K562 (cell line): ENCODE measurements at regions not wholly inside any gene's neighbourhood (a gene's known extent, or its start where the extent isn't known, plus 50 kb on each side); places are given as distances from the start of the nearest gene placed in this dataset.

Experiments used
- ATAC-seq: fragments of 200-7000 bp; cut with Tn5 transposase; 3 replicates; pipeline ENCODE4 v1.9.1; 2020; ENCODE audit warnings: moderate library complexity
- BruUV-seq: library from RNA; stranded (reverse); fragments of 400-500 nt; replicated peaks from 2 replicates; lab custom pipeline; 2021; lab: Mats Ljungman, UMichigan
- CTCF ChIA-PET: fragments of 300-600 bp; formaldehyde crosslinking; extraction: SDS; loops from one replicate; lab custom pipeline; 2021; ENCODE audit warnings: low intra/inter-chr PET ratio; lab: Yijun Ruan, JAX
- POLR2A ChIA-PET: fragments of 300-600, 350-650 bp; sonication (Branson Sonifier 250); formaldehyde crosslinking; extraction: SDS; loops from one replicate; lab custom pipeline; 2021; ENCODE audit warnings: antibody characterized with exemption, inconsistent platforms; lab: Yijun Ruan, JAX
- DNase-seq, 4 experiments: peaks; one replicate each; pipeline versions ENCODE4 v3.0.0 to v3.0.0-alpha.2; 2011 to 2018; ENCODE audit warnings: low spot score in 3 of 4, mixed read lengths in 3 of 4; ENCODE audit errors: extremely low read depth in 1 of 4
- FAIRE-seq: peaks from 2 replicates; lab custom pipeline; 2011; peaks lifted over from hg19 to GRCh38; lab: Jason Lieb, UNC
- H2AFZ ChIP-seq: 2 replicates; pipeline ENCODE4 v1.6.0; 2011; ENCODE audit warnings: low read depth, low read length, control low read depth, inconsistent platforms
- H3K27ac ChIP-seq: fragments of 200-600 bp; 3 replicates; pipeline ENCODE4 v1.8.0; 2011; ENCODE audit warnings: low read depth, mild to moderate bottlenecking, control low read depth, inconsistent platforms, low read length, moderate library complexity, mixed read lengths; ENCODE audit errors: extremely low read depth
- H3K27me3 ChIP-seq, 2 experiments: fragments of 300-600 bp in 1 of 2; 2 replicates in 1 of 2; 3 replicates in 1 of 2; pipeline versions ENCODE4 v1.6.0 to v1.8.0; 2011; ENCODE audit warnings: inconsistent platforms in 2 of 2, low read length in 2 of 2, mild to moderate bottlenecking in 1 of 2, mixed read lengths in 1 of 2, moderate library complexity in 1 of 2; ENCODE audit not compliant: control insufficient read depth in 2 of 2, insufficient read depth in 2 of 2
- H3K36me3 ChIP-seq: fragments of 300-600 bp; 3 replicates; pipeline ENCODE4 v1.8.0; 2011; ENCODE audit warnings: mild to moderate bottlenecking, low read length, inconsistent platforms; ENCODE audit not compliant: control insufficient read depth, insufficient read depth
- H3K4me1 ChIP-seq, 2 experiments: fragments of 200-600 bp in 1 of 2; replicated peaks in 1 of 2; 2 replicates in 1 of 2; 3 replicates in 1 of 2; pipeline versions ENCODE4 v1.5.1 to v1.8.0; 2011; ENCODE audit warnings: inconsistent platforms in 2 of 2, low read length in 2 of 2, mild to moderate bottlenecking in 1 of 2, mixed read lengths in 1 of 2, moderate library complexity in 1 of 2; ENCODE audit not compliant: control insufficient read depth in 2 of 2, insufficient read depth in 2 of 2
- H3K4me2 ChIP-seq: 2 replicates; pipeline ENCODE4 v1.6.1; 2011; ENCODE audit warnings: low read length, control low read depth, inconsistent platforms, mixed read lengths; ENCODE audit not compliant: insufficient read depth
- H3K4me3 ChIP-seq: fragments of 200-600 bp; sonication (generic), shearing (Covaris generic); 2 replicates; pipeline ENCODE4 v1.5.1; 2016; ENCODE audit warnings: control low read depth, inconsistent platforms
- H3K79me2 ChIP-seq: fragments of 200-600 bp; 3 replicates; pipeline ENCODE4 v1.8.0; 2011; ENCODE audit warnings: low read length, inconsistent platforms; ENCODE audit not compliant: control insufficient read depth, insufficient read depth
- H3K9ac ChIP-seq, 2 experiments: 2 replicates each; pipeline versions ENCODE4 v1.6.0 to v1.6.1; 2011; ENCODE audit warnings: low read depth in 2 of 2, low read length in 2 of 2, control low read depth in 1 of 2, inconsistent platforms in 1 of 2, mild to moderate bottlenecking in 1 of 2, mixed read lengths in 1 of 2; ENCODE audit not compliant: insufficient read depth in 1 of 2
- H3K9me1 ChIP-seq: one replicate; pipeline ENCODE4 v1.6.0; 2011; ENCODE audit warnings: inconsistent platforms, mild to moderate bottlenecking, low read length, moderate library complexity; ENCODE audit not compliant: control insufficient read depth, insufficient read depth
- H3K9me3 ChIP-seq: replicated peaks from 2 replicates; pipeline ENCODE4 v1.5.1; 2011; ENCODE audit warnings: low read depth, low read length, inconsistent platforms; ENCODE audit not compliant: control insufficient read depth, insufficient read depth
- H4K20me1 ChIP-seq: replicated peaks from 2 replicates; pipeline ENCODE4 v1.6.1; 2011; ENCODE audit warnings: low read length, inconsistent platforms, mixed read lengths; ENCODE audit not compliant: control insufficient read depth, insufficient read depth
- POU5F1 ChIP-seq: fragments of 150-350 bp; IDR thresholded peaks from 2 replicates; pipeline ENCODE4 v1.6.1; 2014; ENCODE audit warnings: borderline replicate concordance, low read length, low read depth, mild to moderate bottlenecking; ENCODE audit not compliant: partially characterized antibody
- TAF7 ChIP-seq: fragments of 450-650 bp; IDR thresholded peaks from 2 replicates; pipeline ENCODE4 v1.6.1; 2016; ENCODE audit warnings: missing genetic modification characterization, missing compliant biosample characterization
- WGBS: fragments of 100-300 bp; shearing (Covaris generic); methylation state at CpG from one replicate; pipeline ENCODE4 v1.1.6; 2016; ENCODE audit warnings: low coverage, mixed read lengths; ENCODE audit not compliant: insufficient coverage; ENCODE audit errors: missing lambda C conversion rate; 5-methylcytosine and 5-hydroxymethylcytosine counted together
- in situ Hi-C: fragments of 300-500 bp; cut with MboI; formaldehyde crosslinking; loops from 4 replicates; pipeline ENCODE4 v1.15.0; 2018; ENCODE audit warnings: inconsistent platforms, mixed read lengths
- intact Hi-C: fragments of 100-400 bp; cut with micrococcal nuclease; formaldehyde crosslinking; loops from 2 replicates; pipeline ENCODE4 v1.14.2; 2022
- TF ChIP-seq, protein P1 (sequence below): fragments of 450-650 bp; IDR thresholded peaks from 2 replicates; pipeline ENCODE4 v1.6.1; 2016; ENCODE audit warnings: low read depth

DNA sequence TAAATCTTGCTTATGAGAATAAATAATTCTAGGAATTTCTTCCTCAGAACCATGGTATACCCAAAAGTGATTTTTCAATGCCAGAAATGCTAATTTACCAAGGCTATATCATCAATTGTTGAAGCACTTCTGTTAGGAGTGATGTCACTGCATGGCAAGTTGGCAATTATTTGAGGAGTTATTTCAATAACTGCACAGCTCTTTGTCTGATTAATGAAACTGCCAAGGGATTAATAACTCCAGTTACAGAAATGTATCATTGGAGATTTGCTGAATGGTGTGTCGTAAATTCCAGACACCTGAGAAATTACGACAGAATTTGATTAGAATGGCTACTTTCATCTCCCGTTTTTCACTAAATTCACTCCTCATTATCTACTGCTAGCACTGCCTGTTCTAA is 182.6 kb upstream of the TYRP1 start:
- no TSS peak for BruUV-seq
- Histone ChIP-seq H3K36me3 (no peaks in the 10 kb centered on the region), H3K9me1 (no peaks in the 10 kb centered on the region), H4K20me1 (no peaks in the 10 kb centered on the region), H3K79me2 (no peaks in the 10 kb centered on the region), H3K4me1 (no peaks in the 10 kb centered on the region), H3K4me2 (no peak overlapping the region), H2AFZ (no peak overlapping the region), H3K27me3 (no peaks in the 10 kb centered on the region), H3K4me3 (no peak overlapping the region), H3K9me3 (no peaks in the 10 kb centered on the region), H3K9ac (no peak overlapping the region), H3K27ac (no peak overlapping the region)
- ChIA-PET CTCF (no interaction called here), POLR2A (no interaction called here)
- TF ChIP-seq POU5F1 (no peak), TAF7 (no peak)
- TF ChIP-seq, protein P1, sequence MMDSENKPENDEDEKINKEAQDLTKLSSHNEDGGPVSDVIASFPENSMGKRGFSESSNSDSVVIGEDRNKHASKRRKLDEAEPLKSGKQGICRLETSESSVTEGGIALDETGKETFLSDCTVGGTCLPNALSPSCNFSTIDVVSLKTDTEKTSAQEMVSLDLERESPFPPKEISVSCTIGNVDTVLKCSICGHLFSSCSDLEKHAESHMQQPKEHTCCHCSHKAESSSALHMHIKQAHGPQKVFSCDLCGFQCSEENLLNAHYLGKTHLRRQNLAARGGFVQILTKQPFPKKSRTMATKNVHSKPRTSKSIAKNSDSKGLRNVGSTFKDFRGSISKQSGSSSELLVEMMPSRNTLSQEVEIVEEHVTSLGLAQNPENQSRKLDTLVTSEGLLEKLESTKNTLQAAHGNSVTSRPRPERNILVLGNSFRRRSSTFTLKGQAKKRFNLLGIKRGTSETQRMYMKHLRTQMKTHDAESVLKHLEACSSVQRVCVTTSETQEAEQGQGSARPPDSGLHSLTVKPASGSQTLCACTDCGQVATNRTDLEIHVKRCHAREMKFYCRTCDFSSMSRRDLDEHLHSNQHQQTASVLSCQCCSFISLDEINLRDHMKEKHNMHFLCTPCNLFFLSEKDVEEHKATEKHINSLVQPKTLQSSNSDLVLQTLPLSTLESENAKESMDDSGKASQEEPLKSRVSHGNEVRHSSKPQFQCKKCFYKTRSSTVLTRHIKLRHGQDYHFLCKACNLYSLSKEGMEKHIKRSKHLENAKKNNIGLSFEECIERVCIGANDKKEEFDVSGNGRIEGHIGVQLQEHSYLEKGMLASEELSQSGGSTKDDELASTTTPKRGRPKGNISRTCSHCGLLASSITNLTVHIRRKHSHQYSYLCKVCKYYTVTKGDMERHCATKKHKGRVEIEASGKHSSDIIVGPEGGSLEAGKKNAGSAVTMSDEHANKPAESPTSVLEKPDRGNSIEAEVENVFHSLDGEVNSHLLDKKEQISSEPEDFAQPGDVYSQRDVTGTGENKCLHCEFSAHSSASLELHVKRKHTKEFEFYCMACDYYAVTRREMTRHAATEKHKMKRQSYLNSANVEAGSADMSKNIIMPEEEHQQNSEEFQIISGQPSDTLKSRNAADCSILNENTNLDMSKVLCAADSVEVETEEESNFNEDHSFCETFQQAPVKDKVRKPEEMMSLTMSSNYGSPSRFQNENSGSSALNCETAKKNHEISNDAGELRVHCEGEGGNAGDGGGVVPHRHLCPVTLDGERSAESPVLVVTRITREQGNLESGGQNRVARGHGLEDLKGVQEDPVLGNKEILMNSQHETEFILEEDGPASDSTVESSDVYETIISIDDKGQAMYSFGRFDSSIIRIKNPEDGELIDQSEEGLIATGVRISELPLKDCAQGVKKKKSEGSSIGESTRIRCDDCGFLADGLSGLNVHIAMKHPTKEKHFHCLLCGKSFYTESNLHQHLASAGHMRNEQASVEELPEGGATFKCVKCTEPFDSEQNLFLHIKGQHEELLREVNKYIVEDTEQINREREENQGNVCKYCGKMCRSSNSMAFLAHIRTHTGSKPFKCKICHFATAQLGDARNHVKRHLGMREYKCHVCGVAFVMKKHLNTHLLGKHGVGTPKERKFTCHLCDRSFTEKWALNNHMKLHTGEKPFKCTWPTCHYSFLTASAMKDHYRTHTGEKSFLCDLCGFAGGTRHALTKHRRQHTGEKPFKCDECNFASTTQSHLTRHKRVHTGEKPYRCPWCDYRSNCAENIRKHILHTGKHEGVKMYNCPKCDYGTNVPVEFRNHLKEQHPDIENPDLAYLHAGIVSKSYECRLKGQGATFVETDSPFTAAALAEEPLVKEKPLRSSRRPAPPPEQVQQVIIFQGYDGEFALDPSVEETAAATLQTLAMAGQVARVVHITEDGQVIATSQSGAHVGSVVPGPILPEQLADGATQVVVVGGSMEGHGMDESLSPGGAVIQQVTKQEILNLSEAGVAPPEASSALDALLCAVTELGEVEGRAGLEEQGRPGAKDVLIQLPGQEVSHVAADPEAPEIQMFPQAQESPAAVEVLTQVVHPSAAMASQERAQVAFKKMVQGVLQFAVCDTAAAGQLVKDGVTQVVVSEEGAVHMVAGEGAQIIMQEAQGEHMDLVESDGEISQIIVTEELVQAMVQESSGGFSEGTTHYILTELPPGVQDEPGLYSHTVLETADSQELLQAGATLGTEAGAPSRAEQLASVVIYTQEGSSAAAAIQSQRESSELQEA: no peak
- in situ Hi-C loops (no loop called here), intact Hi-C loops (no loop called here)
- no peak for FAIRE-seq
- no peak for ATAC-seq
- 2% methylated on average over 3 of the region's 3 CpGs for WGBS
- no peak for DNase-seq
